BJ (cell line): ENCODE measurements at regions not wholly inside any gene's neighbourhood (a gene's known extent, or its start where the extent isn't known, plus 50 kb on each side); places are given as distances from the start of the nearest gene placed in this dataset.
"Not testable (repeated sequence)": the region's sequence is repeated elsewhere in the genome, so short reads cannot be mapped to it uniquely, and the experiment has no call there.

Experiments
- CTCF ChIA-PET: fragments of 350-600 bp; formaldehyde crosslinking; extraction: SDS; loops from one replicate; lab custom pipeline; 2021; ENCODE audit warnings: antibody characterized with exemption, inconsistent platforms; lab: Yijun Ruan, JAX
- POLR2A ChIA-PET: fragments of 300-600 bp; sonication (Branson Sonifier 250); formaldehyde crosslinking; extraction: SDS; loops from one replicate; lab custom pipeline; 2021; ENCODE audit warnings: antibody characterized with exemption; lab: Charles Lee
- DNase-seq: peaks from one replicate; pipeline ENCODE4 v3.0.0-alpha.2; 2011; ENCODE audit warnings: low read depth
- H3K27me3 ChIP-seq: 2 replicates; pipeline ENCODE4 v1.6.0; 2011; ENCODE audit warnings: low read length; ENCODE audit not compliant: control insufficient read depth, insufficient read depth
- H3K36me3 ChIP-seq: 2 replicates; pipeline ENCODE4 v1.5.1; 2011; ENCODE audit warnings: low read length; ENCODE audit not compliant: control insufficient read depth, insufficient read depth
- H3K4me3 ChIP-seq: 2 replicates; pipeline ENCODE4 v1.5.1; 2011; ENCODE audit warnings: low read depth, mild to moderate bottlenecking, control low read depth, low read length
- CTCF ChIP-seq: IDR thresholded peaks from 2 replicates; pipeline ENCODE4 v1.5.1; 2011; ENCODE audit warnings: low read depth, mild to moderate bottlenecking, control low read depth, inconsistent platforms, low read length, moderate library complexity; ENCODE audit not compliant: insufficient read depth

- ChIA-PET POLR2A (no interaction called here), CTCF (no interaction called here)
- TF ChIP-seq CTCF: no peak
- H3K27me3 ChIP-seq: no peaks in the 10 kb centered on the region
- no peak overlapping the region for H3K4me3 ChIP-seq
- no peak for DNase-seq
- no peaks in the 10 kb centered on the region for H3K36me3 ChIP-seq
Observed at GRCh38 chr14:105665247-105665950, 139.0 kb downstream of the TMEM121 start.

GRCh38 chr14:105665951-105666277, 139.5 kb downstream of the TMEM121 start:
- no peaks in the 10 kb centered on the region for H3K27me3 ChIP-seq
- H3K4me3 ChIP-seq: no peak overlapping the region
- no peaks in the 10 kb centered on the region for H3K36me3 ChIP-seq
- no peak for TF ChIP-seq CTCF
- no peak for DNase-seq
- ChIA-PET POLR2A (no interaction called here), CTCF (no interaction called here)

GRCh38 chr14:105666420-105666819, 140.0 kb downstream of the TMEM121 start:
- H3K27me3 ChIP-seq: no peaks in the 10 kb centered on the region
- CTCF ChIA-PET: no interaction called here
- POLR2A ChIA-PET: no interaction called here
- DNase-seq: no peak
- TF ChIP-seq CTCF: no peak
- no peaks in the 10 kb centered on the region for H3K36me3 ChIP-seq
- H3K4me3 ChIP-seq: no peak overlapping the region

- H3K36me3 ChIP-seq, POLR2A ChIA-PET, DNase-seq, H3K4me3 ChIP-seq, H3K27me3 ChIP-seq, CTCF ChIA-PET: not testable (repeated sequence)
Observed at GRCh38 chr14:105666991-105667662, 140.7 kb downstream of the TMEM121 start.

- H3K27me3 ChIP-seq, POLR2A ChIA-PET, CTCF ChIA-PET, DNase-seq, H3K4me3 ChIP-seq, H3K36me3 ChIP-seq: not testable (repeated sequence)
Observed at GRCh38 chr14:105667663-105668020, 141.3 kb downstream of the TMEM121 start.

GRCh38 chr14:105668021-105668420, 141.6 kb downstream of the TMEM121 start:
- POLR2A ChIA-PET, H3K36me3 ChIP-seq, H3K4me3 ChIP-seq, H3K27me3 ChIP-seq, DNase-seq, CTCF ChIA-PET: not testable (repeated sequence)

GRCh38 chr14:105668471-105669230, 142.3 kb downstream of the TMEM121 start:
- DNase-seq, H3K27me3 ChIP-seq, H3K4me3 ChIP-seq, H3K36me3 ChIP-seq, POLR2A ChIA-PET, CTCF ChIA-PET: not testable (repeated sequence)

GRCh38 chr14:105669231-105669610, 142.8 kb downstream of the TMEM121 start:
- POLR2A ChIA-PET, H3K36me3 ChIP-seq, H3K4me3 ChIP-seq, DNase-seq, H3K27me3 ChIP-seq, CTCF ChIA-PET: not testable (repeated sequence)

- H3K36me3 ChIP-seq, POLR2A ChIA-PET, H3K27me3 ChIP-seq, DNase-seq, H3K4me3 ChIP-seq, CTCF ChIA-PET: not testable (repeated sequence)
Observed at GRCh38 chr14:105669646-105670045, 143.3 kb downstream of the TMEM121 start.
